DMS114 treated with DMSO at 0.1 percent for 48 hours (cell line): ENCODE measurements at regions not wholly inside any gene's neighbourhood (a gene's known extent, or its start where the extent isn't known, plus 50 kb on each side); places are given as distances from the start of the nearest gene placed in this dataset.
"Not testable (repeated sequence)": the region's sequence is repeated elsewhere in the genome, so short reads cannot be mapped to it uniquely, and the experiment has no call there.

Source experiments
- DNase-seq: peaks from one replicate; lab custom pipeline; 2025; ENCODE audit not compliant: unreplicated experiment; lab: John Stamatoyannopoulos, UW

DNA sequence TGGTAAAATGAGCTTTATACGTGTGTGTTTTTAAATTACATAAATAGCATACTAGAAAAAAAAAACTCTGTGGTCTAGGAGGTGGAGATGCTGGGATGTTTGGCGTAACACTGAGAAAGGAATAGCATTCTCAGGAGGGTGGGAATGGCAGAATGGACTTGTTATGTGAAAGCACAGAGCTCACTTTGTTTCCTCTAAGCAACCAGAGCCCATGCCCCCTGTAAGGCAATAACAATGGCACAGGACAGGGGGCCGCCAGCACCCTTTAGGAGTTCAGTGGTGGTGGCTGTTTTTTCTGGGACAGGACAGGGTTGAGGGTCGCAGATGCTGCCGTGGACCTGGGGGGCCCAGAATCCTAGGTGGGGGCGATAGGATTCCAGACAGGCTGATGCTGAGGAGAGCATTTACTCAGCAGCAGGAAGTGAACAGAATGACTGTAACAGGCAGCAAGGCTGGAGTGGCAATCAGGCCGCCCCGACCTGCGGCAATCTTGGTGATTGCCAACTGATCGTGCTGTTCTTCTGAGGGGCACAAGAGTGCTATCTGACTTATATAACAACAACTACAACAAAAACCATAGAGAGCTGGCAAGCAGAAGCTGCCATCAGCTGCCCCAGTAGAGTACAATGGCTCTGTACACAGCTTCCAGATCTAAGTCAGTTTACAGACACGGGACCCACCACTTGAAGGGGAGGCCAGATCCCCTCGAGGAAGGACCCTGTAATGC, 160.4 kb downstream of the UACA start:
- DNase-seq, result no peak

DNA sequence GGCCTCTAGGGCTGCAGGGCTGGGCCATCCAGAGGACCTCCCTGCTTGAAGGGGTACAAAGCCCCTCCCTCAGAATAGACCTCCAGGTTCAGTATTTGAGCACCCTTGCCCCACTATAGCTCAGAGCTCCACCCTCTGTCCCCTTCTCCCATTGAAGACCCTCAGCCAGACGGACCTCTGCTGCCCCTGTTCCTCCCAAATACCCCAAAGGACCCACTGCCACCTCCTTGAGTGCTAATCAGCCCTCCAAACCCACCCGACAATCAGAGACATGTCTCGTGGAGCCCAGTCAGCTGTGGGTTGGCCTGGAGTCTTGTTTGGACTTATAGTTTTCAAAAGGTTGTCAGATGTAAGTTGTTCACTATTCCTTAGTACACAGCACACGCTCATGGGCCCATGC, 161.1 kb downstream of the UACA start:
- DNase-seq, result no peak

- no peak for DNase-seq
Observed at GRCh38 chr15:70597945-70598344, 165.4 kb downstream of the UACA start.

DNA sequence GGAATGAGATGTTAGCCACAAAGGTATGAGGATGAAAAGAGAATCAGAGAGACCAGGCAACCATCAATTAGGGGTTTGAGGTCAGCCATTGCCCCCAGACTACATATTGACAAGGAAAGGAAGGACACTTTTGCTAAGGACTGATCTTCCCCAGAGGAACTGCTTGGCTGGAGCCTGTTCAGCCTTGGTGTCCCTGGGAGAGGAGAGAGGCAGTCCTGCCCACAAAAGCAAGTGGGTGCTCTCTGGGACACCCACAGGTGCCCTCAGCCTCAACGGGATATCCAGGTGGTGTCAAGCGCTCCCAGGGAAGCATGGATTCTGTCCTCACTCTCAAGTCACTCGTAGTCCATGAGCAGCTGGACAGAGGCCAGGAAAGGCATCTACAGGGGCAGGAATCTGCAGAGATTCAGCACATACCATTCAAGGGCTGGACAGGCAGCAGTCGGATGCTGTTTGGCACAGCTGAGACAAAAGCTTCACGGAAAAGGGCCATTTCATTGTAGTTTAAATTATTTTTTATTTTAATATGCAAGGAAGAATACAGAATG, 166.2 kb downstream of the UACA start:
- DNase-seq, result no peak

DNA sequence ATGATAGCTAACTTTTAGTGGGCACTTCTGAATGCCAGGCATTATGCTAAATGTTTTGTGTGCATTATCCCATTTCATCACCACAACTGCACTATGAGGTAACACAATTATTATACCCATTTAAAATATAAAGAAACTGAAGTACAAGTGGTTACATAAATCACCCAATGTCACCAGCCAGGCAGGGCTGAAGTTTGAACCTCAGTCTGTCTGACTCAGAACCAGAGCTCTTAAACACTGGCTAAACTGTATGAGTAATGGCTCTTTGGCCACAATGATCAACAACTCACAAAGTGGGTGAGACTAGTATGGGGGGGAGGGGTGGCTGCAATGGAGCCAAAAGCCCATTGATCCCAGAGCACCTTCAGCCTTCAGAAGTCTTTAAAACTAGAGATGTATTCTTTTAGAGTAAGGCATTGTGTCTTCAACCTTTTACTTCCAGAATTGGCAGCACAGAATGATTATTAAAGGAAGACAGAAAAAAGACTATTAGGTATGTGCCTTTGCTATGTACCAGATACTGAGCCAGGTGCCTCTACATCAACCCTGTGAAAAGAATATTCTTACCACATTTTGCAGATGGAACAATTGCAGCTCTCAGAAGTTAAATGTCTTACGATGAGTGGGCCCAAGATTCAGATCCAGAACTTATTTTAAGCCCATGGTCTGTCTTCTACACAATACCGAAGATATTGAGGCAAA, 166.9 kb downstream of the UACA start:
- DNase-seq, result no peak

- DNase-seq, result no peak
Observed at GRCh38 chr15:70593795-70594194, 169.6 kb downstream of the UACA start.

DNA sequence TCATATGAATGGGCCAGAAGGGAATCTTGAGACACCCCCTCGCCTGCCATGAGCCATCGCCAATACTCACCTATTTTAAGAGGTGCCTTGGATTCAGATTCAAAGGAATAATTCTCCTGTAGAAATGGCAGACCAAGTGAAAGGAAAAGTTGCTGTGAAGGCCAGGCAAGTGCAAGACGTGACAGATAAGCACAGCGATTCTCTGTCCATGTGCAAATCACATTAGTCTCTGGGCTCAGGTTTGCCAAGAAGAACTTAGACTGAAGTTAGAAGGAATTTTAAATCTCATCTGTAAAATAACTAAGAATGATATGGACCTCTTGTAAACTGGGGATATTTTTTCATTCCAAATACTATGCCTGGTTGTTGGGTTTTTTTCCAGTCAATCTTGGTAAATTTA, 173.6 kb downstream of the UACA start:
- no peak for DNase-seq

DNA sequence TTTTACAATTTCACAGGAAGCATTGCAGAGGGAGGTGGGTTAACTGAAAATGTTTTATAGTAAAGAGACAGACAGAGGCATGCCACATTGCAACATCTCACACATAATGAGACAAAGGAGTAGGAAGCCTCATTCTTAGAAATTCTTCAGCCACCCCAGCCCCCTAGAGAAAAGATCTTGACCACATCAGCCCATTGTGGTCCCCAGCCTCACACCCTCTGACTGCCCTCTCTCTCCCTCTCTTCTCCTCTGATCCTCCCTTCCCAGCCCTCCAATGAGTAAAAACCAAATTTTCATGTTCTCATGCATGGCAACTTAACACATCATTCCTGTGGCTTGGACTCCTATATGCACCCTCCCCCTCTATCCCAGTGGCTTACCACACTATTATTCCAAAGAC, 174.1 kb downstream of the UACA start:
- no peak for DNase-seq

DNA sequence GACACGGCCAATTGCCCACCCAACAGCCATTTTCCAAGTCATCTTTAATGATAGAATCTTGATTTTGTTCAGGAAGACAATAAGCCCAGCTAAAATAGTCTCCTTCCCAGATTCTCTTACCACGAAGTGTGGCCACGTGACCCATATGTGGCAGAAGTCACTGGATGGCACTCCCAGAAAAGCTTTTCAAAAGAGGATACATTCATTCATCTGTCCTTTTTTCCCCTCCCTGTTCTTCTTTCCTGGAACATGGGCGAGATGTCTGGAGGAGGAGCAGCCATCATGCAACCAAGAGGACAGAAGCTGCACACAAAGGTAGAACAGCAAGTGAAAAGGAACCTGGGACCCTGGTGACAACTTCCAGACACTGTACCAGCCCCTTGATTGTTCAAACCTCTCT, 174.7 kb downstream of the UACA start:
- DNase-seq, result no peak

GRCh38 chr15:70587896-70588567, 175.3 kb downstream of the UACA start:
- no peak for DNase-seq

DNA sequence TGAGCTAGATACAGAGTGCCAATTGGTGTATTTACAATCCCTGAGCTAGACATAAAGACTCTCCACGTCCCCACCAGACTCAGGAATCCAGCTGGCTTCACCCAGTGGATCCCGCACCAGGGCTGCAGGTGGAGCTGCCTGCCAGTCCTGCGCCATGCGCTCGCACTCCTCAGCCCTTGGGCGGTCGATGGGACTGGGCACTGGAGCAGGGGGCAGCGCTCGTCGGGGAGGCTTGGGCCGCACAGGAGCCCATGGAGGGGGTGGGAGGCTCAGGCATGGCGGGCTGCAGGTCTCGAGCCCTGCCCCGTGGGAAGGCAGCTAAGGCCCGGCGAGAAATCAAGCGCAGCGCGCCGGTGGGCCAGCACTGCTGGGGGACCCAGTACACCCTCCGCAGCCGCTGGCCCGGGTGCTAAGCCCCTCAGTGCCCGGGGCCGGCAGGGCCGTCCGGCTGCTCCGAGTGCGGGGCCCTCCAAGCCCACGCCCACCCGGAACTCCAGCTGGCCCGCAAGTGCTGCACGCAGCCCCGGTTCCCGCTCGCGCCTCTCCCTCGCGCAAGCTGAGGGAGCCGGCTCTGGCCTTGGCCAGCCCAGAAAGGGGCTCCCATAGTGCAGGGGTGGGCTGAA, 176.2 kb downstream of the UACA start:
- DNase-seq, result not testable (repeated sequence)

- no peak for DNase-seq
Observed at GRCh38 chr15:70586241-70586640, 177.1 kb downstream of the UACA start.

DNA sequence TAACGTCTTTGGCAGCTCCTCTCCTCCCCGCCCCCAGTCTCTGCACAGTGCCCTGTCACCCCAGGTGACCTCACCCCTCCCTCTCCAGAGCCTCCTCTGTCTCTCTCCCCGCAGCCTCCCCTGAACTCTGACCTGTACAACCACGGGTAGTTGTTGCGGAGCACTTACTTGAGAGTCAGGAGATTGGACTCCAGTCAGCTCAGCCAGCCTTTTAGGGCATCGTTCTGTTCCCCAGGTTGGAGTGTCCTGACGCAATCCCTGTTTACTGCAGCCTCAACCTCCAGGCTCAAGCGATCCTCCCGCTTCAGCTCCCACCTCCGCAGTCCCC, 177.7 kb downstream of the UACA start:
- DNase-seq, result no peak

GRCh38 chr15:70584838-70585706, 178.3 kb downstream of the UACA start:
- DNase-seq, result peak; percentile 12

DNA sequence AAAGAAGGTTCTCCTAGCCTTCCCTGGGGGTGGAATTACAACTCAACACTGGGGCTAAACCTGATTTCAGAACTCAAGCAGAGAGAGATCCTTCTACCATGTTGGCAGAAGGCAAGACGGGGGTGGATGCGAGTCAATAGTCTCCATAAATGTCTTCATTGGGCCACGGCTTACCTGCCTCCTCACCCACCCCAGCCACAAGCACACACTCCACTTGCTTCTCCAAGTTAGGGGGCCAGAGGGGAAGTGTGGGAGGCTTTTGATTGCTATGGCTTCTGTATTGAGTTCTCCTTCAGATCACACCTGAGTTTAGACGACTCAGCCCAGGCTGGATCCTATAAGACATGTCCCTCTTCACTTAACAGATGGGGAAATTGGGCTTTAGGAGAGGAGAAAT, 178.9 kb downstream of the UACA start:
- no peak for DNase-seq

- no peak for DNase-seq
Observed at GRCh38 chr15:70583006-70583405, 180.4 kb downstream of the UACA start.

DNA sequence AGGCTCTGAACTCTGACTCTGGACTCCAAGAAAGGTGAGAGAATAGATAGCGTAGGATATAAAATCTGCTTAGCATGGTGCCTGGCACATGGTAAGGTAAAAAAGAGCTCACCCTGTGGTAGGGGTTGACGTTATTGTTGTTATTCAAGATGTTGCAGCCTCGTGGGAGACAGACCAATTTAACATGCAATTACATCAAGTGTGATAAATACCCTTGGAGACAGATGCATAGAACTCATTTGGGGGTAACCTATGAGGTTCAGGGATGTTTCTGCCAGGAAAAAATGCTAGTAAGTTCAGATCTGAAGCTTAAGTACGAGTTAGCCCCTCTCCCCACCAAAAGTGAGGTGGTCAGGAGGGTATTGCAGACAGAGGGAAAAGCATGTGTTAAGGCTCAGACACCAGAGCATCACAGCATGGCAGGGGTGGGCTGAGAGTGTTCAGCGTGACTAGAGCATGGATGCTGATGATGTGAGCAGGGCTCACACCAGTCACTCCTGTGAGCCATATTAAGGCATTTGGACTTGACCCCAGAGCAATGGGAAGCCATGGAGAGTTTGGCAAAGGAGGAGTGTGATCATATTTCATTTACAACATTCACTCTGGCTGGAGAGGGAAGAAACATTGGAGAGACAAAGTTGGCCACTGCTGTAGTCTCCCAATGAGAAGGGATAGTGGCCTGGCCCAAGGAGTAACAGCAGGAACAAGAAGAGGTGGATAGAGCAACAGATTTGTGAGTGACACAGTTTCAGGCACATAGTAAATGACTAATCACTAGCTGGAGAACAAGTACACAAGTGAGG, 181.0 kb downstream of the UACA start:
- no peak for DNase-seq

GRCh38 chr15:70580958-70581357, 182.4 kb downstream of the UACA start:
- no peak for DNase-seq

GRCh38 chr15:70580286-70580685, 183.1 kb downstream of the UACA start:
- no peak for DNase-seq

DNA sequence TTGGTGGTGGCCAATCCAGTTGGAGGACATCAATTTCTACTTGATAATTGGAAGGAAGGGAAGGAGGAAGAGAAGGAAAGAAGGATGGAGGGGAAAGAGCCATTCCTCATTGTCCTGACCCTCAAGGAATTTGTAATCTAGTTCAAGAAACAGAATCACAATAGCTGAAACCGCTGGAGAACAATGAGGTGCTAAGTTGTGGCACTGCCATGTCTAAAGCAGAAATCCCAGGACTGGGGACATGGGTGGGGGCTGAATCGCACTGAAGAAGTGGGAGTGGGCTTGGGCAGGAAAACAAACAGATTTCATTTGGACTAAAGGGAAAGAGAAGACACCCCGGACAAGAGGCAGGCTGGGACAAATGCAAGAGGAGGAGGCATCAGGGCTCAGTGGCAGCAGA, 183.6 kb downstream of the UACA start:
- DNase-seq, result no peak
